Endometrium (tissue), 2 donors: ENCODE measurements at regions not wholly inside any gene's neighbourhood (a gene's known extent, or its start where the extent isn't known, plus 50 kb on each side); places are given as distances from the start of the nearest gene placed in this dataset.
A peak's percentile ranks its signal among the peaks of the same experiment; 100 is the strongest.

Experiments
- FAIRE-seq: peaks from 2 replicates; lab custom pipeline; 2012; peaks lifted over from hg19 to GRCh38; lab: Jason Lieb, UNC
- donor health status: control.
- donor health status: control.

DNA sequence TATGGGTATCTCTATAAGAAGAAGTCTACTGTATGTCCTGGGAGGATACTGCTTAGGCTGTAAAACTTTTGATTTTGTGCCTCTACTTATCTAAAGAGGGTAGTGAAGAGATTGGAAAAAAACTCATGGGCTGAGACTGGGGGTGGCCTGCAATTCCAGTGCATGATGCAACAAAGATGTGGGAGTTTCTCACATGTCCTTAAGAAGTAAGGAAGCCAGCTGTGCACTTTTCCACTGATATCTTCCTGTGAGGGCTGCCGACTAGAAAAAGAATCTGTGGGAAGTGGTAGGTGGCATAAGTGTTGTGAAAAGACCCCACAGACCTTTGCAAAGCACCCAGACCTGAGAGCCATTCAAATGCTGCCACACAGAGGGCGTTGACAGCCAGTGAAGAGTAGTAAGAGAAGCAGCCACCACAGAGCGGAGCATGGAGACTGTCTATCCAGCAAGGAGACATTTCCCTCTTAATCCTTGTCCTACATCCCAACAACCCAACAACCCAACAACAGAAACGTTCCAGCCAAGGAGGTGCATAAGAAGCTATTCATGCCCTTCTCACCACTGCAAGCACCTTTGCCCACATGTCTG is 65.1 kb downstream of the PFDN4 start:
- no peak for FAIRE-seq

DNA sequence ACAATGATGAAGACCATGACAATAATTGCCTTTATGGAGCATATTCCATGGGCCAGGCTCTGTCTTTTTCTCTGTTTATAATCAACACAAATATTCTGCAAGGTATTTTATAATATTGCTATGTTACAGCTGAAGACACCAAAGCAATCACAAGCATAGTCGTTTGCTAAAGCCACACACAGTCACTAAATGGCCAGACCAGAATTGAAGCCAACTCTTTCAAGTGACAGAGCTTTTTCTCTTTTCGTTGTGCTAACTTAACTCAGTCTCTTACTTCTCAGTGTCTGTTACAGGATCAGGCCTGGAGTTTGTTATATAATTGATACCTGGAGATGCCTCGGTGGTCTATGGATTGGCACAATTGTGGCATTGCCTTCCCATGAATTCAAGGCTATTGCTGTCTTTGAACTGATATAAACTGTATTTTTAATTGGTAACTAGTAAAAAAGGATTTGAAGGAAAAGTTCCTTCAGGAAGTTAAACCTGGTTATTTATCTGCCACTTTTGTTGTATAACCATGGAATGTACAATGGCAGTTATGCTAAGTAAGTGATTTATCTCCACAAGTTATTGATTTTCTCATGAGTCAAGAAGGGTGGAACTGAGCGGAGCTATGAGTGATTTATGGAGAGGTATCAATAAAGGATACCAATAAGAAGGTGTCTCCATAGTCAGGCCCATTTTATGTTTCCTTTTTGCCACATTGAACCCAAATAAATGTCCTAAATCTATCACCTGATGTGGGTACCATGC is 67.6 kb downstream of the PFDN4 start:
- FAIRE-seq, result no peak

DNA sequence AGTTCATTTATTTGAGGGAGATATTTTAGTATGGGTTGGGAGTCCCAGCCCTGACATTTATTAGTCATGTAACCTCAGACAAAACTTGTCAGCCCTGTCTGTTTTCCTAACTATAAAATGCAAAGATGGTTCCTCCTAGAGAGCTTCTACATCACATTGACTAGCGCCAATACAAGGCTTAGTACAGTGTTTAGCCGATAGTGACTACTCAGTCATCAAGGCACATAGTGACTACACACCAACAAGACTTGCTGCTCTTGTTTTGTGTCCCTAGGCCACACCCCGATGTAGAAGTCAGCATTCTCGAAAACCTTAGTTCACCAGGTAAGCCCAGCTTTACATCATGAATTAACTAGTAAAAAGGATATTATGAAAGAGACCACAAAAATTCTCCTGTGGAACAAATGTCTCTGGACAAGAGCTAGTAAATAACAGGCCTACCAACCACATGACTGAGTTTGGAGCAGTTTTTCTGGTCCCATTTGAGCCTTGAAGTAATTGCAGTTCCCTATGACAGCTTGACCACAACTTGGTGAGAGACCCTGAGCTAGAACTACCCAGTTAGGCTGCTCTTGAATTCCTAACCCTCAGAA is 68.8 kb downstream of the PFDN4 start:
- no peak for FAIRE-seq

DNA sequence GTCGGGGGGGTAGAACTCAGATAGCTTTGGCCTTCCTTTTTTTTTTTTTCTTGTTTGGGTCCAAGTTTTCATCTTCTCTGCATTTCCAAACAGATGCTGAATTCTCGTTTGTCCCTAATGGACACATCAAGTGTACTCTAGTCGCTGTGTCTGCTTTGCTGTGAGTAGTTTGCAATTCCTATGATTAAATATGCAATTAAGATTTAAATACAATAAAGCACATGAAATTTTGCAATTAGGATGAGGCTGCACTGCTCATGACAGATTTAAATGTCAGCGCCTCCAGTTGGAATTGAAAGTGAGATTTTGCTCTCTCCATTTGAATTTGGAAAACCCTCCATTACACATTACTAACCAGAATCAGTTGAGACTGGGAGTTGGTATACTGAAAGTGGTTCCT is 70.4 kb downstream of the PFDN4 start:
- no peak for FAIRE-seq

DNA sequence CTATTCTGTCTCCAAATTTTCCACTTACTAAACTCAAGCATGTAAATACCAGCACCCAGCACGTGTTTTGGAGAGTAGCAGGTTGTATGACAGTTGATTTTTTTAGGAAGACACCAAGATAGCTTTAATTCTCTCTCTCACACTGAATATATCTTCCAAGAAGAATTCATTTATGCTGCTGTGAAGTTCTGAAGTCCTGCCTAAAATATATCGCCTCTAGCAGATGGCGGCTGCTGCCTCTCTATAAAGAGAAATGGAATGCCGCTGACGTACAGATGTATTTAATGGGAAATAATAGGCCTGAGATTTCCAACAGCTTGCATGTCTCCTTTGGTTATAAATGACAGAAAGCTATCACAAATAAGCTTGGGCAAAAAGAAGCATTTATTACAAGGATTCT is 74.7 kb downstream of the PFDN4 start:
- FAIRE-seq, result no peak

DNA sequence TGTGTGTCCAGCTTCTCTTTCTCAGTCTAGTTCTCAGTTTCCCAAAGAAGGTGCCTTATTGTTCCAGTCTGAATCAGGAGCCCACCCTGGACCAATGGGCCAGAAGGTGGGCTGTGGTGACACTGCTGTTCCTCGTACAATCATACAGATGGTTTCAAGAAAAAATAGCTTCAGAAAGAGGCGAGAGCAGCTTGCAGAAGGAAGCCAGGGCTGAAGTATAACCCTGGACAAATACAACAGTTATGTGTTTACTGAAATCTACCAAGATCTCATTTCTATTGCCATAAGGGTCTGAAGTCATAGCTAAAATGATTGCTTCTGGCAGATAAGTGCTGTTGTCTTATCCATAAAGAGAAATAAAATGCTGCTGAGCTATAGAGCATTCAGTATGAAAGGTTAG is 75.4 kb downstream of the PFDN4 start:
- no peak for FAIRE-seq

DNA sequence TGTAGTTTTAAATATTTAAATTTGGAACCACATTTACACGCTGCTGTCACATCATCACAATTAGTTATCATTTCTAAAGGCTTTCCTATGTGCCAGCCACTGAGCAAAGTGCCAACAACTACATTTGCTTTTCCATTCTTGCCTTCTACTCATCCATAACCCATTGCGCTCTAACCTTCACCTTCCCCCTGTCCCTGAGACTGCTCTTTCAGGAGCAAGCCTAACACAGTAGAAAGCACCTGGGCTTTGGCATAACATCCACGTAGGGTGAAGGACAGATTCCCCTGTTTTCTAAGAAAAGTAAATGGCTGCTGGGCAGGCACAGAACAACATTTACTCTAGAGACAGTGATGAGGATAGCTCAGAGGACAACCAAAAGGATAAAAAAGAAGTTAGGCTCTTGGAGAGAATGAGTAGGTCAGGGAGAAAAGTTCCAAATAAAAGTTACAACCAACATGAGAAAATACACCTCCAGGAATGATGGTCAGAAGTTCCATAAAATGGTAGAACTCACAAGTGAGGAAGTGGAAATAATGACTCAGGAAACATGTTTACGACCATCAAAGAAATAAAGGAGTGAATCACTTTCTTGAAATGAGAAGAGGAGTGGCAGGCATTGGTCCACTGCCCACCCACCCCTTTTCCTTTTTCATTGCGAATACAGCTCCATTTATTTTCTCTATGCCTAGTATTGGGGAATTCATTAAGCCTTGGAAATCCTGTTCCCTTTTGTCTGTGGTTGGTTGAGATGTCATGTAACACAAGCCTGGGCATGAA is 77.2 kb downstream of the PFDN4 start:
- no peak for FAIRE-seq

DNA sequence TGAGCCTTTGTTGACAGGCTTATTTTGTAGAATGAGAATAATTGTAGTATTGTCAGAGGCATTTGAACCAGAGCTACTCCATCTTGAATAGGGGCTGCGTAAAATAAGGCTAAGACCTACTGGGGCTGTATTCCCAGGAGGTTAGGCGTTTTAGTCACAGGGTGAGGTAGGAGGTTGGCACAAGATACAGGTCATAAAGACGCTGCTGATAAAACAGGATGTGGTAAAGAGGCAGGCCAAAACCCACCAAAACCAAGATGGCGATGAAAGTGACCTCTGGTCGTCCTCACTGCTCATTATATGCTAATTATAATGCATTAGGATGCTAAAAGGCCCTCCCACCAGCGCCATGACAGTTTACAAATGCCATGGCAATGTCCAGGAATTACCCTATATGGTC is 82.7 kb downstream of the PFDN4 start:
- no peak for FAIRE-seq

DNA sequence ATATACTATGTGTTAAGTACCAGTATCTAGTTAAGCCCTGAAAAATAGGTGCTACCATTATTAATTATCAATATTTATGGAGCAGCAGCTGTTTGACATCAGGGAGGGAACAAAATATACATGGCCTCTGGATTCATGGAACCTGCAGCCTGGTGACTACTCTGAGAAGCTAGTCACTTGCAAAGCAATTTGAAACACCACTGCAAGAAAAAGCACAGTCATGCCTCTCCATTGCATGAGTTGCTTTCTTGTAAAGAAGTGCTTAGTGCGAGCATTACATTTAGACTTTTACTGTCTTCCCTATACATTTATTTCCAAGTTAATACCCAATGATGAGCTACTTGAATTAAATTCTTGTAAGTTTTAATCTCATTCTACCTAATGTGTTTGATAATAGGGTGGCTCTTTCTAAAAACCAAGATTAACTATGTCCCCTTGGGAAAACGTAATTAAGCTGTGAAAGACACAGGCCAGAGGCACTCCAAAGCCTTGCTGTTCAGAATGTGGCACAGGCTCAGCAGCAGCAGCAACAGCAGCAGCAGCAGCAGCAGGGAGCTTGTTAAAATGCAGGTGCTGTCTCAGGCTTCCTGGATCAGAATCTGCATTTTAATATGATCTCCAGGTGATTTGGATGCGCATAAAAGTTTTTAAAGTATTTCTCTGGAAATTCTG is 83.6 kb downstream of the PFDN4 start:
- FAIRE-seq, result no peak

DNA sequence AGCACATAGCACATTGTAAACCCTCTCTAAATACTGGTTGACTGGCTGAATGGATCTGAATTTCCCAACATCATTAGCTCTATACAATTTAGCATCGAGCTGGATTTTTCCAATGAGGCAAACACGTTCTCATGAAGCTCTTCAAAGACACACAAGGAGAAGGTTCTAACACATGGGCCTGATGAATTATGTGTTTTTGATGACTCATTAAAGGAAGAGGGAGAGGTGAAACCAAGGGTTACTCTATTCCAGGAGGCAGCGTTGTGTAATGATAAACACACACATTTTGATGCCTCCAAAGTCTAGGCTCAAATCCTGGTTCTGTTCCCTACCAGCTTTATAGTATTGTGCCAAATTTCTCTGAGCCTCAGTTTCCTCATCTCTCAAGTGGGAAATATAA is 84.3 kb downstream of the PFDN4 start:
- no peak for FAIRE-seq

DNA sequence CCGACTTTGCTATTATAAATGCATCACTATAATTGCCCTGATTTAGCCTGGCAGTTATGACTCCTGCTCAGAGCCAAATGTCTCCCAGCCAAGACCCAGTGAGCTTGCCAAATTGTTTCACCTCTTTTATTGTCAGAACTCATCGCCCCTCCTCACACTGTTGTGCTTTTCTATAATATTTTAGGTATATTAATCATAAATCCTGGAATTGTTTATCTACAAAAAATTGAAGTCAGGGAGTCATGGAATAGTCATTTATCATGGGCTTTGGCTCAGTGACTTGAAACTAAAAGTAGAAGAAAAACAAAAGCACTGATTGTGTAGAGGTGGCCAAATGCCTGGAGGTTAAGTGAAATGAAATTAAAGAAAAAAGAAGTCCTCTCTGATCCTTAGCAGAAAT is 85.6 kb downstream of the PFDN4 start:
- FAIRE-seq, result peak; percentile 68

DNA sequence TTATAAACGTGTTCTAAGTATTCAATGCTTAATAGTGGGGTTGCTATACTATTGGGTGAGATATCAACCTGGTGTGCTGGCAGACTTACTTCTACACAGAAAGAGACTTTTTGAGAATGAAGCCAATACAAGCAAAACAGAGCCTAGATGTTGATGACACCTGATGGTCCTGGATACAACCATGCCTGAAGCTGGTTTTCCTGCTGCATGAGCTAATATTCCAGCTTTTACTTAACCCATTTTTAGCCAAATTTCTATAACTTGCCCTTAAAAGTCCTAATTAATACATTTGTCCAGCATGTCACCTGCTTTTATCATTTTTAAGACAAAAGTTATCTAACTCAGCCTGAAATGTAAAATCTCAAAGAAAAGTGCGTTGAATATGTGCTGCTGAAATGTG is 86.2 kb downstream of the PFDN4 start:
- FAIRE-seq, result no peak

DNA sequence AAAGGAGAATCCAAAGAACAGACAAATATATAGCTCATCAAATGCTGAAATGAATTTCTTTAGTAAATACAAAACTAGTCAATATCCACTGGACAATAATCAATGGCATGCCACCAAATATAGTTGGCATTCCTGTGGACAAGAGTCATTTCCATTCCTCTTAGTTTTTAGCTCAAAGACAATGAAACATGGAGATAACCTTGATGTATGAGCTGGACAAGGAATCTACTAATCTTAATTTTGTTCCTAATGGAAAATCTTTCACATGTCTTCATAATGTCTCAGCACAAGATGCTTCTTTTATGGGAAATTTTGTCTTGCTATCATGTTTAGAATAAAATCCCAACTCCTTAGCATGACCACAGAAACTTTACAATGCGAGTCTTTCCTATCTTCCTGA is 87.8 kb downstream of the PFDN4 start:
- FAIRE-seq, result no peak

DNA sequence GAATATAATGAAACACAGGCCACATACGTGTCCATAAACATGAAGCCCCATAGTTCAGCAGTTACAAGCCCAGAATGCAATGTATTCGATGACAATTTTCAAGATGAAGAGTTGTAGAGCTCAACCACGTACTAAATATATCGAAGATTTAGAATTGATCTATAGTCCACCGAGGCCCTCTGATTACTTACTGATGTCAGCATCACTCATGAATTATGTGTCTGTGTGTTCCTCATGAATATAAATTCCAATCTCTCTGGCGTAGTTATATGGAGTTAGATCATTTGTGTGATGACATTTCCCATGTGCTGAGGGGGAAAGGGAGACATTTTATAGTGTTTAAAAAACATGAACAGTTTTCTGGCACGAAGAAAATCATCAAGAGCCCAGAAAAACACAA is 97.5 kb downstream of the PFDN4 start:
- no peak for FAIRE-seq

DNA sequence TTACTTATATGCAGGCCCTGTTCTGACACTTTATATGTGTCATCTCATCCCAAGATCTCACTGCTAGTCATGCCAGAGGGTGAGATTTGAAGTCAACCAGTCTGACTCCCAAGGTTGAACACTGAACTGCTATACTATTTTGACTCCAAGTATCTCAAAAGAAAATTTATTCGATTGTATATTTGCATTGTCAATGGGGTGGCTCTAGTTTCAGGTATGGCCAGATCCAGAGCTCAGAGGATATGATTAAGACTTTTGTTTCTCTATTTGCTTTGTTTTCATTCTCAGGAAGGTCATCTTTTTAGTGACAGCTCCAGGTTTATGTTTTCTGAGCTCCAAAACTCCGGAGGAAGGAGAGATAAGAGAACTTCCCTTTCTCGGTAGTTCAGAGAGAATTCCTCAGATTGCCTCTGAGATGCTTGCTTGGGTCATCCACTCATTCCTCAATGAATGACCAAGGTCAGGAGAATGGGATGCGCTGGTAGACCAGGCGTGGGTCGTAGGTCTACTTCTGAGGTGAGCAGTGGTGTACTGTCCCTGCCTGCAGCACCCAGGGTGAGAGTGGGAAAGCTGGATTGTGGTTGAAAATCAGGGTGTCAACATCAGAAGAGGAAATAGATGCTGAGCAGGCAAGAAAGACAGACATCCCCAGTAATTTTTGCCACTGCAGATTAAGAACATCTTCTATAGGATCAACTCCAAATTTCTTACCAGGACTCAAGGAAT is 99.3 kb downstream of the PFDN4 start:
- FAIRE-seq, result no peak

DNA sequence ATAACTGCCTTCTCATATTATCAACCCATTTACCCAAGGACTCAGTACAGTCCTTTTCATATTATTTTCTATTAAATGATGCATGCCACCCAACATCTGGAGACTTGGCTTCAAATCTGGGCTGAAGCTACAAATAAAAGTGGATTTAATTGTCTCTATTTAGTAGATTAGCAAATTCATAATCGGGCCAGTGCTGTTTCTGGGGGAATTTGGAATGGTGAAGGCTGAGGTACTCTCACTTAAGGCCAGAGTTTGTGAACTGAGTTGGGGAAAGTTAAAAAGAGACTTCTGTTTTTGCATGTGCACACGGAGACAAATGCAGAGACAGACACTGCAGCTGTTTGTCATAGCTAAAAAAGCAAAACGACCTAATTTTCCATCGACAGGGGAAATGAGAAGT is 100.9 kb downstream of the PFDN4 start:
- no peak for FAIRE-seq

DNA sequence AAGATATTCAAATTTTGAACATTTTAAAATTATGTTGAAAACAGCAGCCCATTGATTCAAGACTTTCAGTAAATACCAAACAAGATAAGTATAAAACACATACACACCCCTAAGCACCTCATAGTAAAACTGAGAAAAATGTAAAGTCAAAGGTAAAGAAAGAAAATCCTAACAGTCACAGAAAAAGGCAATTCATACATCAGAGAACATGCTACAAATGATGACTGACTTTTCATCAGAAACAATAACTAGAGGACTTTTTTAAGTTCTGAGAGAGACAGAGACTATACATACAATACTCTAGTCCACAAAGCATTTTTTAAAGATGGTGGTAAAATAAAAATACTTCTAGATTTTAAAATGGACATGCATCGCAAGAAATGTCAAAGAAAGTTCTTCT is 111.0 kb downstream of the PFDN4 start:
- no peak for FAIRE-seq

DNA sequence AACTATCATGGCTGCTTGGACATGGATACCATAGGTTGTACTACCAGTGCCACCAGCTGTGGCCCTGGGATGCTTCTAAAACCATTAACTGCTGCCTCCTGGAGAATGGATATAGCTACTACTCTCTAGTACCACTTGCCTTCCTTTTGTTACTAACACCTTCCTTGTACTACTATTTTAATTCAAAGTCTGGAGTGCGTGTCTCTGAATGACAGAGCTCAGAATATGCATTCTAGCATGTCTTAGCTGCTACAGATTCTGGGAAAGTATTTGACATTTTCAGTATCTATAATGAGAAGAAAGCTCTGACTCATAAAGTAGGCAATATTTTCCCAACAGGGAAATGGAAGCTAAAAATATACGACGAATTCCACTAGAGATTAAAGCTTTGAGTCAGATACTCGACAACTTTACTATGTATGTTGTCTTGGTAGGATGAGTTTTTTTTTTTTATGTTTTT is 112.3 kb downstream of the PFDN4 start:
- FAIRE-seq, result no peak

DNA sequence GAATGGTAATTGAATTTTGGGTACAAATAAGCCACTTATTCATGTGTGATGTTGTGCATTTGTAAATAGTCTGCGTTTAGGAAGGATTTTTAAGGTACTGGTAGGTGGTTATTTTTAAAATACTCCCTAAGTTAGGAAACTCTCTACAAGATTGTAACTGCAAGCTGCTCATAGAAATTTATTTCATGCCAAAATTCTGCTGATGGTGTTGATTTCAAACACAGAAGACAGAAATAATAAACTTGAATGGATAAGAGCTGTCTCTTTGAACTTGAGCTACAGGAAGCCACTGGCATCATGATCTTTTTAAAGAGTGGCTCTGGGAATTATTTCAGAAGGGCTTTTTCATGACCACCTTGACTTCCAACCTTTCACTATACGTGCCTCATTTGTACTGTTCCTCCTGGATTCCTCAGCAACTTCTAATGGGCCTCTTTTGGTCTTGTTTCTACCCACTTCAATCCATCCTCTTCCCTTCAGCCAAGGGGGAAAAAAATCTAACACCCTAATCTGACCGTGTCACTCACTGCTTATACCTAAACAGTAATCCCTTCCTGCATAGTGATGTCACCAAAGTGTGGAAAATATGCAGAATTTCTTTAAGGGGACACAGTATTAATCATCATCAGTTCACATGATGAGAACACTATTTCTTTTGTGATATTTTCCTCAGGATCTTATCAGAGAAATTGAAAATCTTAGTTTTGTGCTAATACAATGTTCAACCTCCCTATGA is 113.6 kb downstream of the PFDN4 start:
- FAIRE-seq, result no peak

DNA sequence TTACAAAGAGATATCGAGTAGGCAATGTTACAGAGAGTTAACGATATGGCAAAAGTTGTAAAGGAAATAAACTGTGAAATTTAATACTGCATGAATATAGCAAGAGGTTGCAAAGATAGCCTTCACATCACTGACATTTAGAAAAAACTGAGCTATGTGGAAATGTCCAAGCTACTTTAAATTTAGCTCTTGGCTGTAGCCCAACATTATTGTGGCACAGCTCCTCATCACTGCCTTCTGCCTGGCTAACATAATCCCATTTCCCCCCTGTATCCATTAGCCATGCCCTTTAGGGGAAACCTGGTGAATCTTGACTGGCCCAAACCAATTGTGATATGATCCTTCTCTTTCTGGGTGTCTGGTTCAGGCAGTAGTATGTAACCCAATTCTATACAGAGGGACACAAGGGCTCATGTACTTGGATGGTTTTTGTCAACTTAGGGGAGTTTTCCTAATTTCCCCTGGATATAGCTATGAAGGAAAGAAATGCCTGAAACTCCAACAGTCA is 115.4 kb downstream of the PFDN4 start:
- FAIRE-seq, result no peak

DNA sequence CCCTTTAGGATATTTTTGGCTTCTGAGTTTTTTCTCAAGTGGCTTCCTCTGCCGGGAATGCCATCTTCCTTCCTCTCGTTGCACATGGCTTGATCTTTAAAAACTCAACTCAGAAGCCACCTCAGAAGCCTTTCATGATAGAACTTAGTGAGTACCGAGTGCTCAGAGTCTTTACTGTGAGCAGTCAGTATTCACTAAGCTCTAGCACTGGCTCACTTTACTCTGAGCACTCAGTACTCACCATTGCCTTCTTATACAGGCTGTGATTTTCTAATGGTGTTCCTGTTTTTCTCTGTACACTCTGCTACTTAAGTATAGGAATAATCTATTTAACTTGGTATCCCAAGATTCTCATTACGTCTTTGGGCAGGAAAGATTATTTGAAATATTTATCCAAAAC is 116.2 kb downstream of the PFDN4 start:
- no peak for FAIRE-seq
